ENCODE measurements at regions not wholly inside any gene's neighbourhood (a gene's known extent, or its start where the extent isn't known, plus 50 kb on each side); places are given as distances from the start of the nearest gene placed in this dataset.
"Not testable (repeated sequence)": the region's sequence is repeated elsewhere in the genome, so short reads cannot be mapped to it uniquely, and the experiment has no call there.

GRCh38 chr3:154852998-154853397 lies 227.1 kb upstream of the MME start:
- H3K4me3 ChIP-seq (ENCODE audit: low read length); H3K27ac ChIP-seq (ENCODE audit: low read length); H3K27me3 ChIP-seq (ENCODE audit: control insufficient read depth, insufficient read depth, low read length); H3K36me3 ChIP-seq (ENCODE audit: control insufficient read depth, low read depth, low read length); H3K4me1 ChIP-seq (ENCODE audit: control insufficient read depth, low read depth, low read length); H3K9ac ChIP-seq (ENCODE audit: low read length); H3K9me3 ChIP-seq (ENCODE audit: control insufficient read depth, low read depth, low read length): not testable (repeated sequence)

- Histone ChIP-seq H3K27me3 (ENCODE audit: control insufficient read depth, insufficient read depth, low read length) (no peaks in the 10 kb centered on the region), H3K36me3 (ENCODE audit: control insufficient read depth, low read depth, low read length) (no peaks in the 10 kb centered on the region), H3K27ac (ENCODE audit: low read length) (no peak overlapping the region), H3K4me3 (ENCODE audit: low read length) (no peak overlapping the region), H3K4me1 (ENCODE audit: control insufficient read depth, low read depth, low read length) (no peaks in the 10 kb centered on the region), H3K9me3 (ENCODE audit: control insufficient read depth, low read depth, low read length) (no peaks in the 10 kb centered on the region), H3K9ac (ENCODE audit: low read length) (no peak overlapping the region)
Observed at GRCh38 chr3:154852515-154852914, 227.6 kb upstream of the MME start.

- Histone ChIP-seq H3K27me3 (ENCODE audit: control insufficient read depth, insufficient read depth, low read length) (no peaks in the 10 kb centered on the region), H3K9me3 (ENCODE audit: control insufficient read depth, low read depth, low read length) (no peaks in the 10 kb centered on the region), H3K36me3 (ENCODE audit: control insufficient read depth, low read depth, low read length) (no peaks in the 10 kb centered on the region), H3K4me1 (ENCODE audit: control insufficient read depth, low read depth, low read length) (no peaks in the 10 kb centered on the region), H3K9ac (ENCODE audit: low read length) (no peak overlapping the region), H3K4me3 (ENCODE audit: low read length) (no peak overlapping the region), H3K27ac (ENCODE audit: low read length) (no peak overlapping the region)
Observed at GRCh38 chr3:154851644-154852043, 228.5 kb upstream of the MME start.

- H3K27ac ChIP-seq (ENCODE audit: low read length), result no peak overlapping the region
- no peaks in the 10 kb centered on the region for H3K4me1 ChIP-seq (ENCODE audit: control insufficient read depth, low read depth, low read length)
- H3K27me3 ChIP-seq (ENCODE audit: control insufficient read depth, insufficient read depth, low read length), result no peaks in the 10 kb centered on the region
- no peaks in the 10 kb centered on the region for H3K9me3 ChIP-seq (ENCODE audit: control insufficient read depth, low read depth, low read length)
- no peak overlapping the region for H3K4me3 ChIP-seq (ENCODE audit: low read length)
- H3K36me3 ChIP-seq (ENCODE audit: control insufficient read depth, low read depth, low read length), result no peaks in the 10 kb centered on the region
- no peak overlapping the region for H3K9ac ChIP-seq (ENCODE audit: low read length)
Observed at GRCh38 chr3:154850921-154851320, 229.2 kb upstream of the MME start.

- H3K4me3 ChIP-seq (ENCODE audit: low read length), result no peak overlapping the region
- H3K27me3 ChIP-seq (ENCODE audit: control insufficient read depth, insufficient read depth, low read length), result no peaks in the 10 kb centered on the region
- no peak overlapping the region for H3K9ac ChIP-seq (ENCODE audit: low read length)
- H3K9me3 ChIP-seq (ENCODE audit: control insufficient read depth, low read depth, low read length), result no peaks in the 10 kb centered on the region
- H3K27ac ChIP-seq (ENCODE audit: low read length), result no peak overlapping the region
- no peaks in the 10 kb centered on the region for H3K36me3 ChIP-seq (ENCODE audit: control insufficient read depth, low read depth, low read length)
- H3K4me1 ChIP-seq (ENCODE audit: control insufficient read depth, low read depth, low read length), result no peaks in the 10 kb centered on the region
Observed at GRCh38 chr3:154849408-154849807, 230.7 kb upstream of the MME start.

- no peak overlapping the region for H3K9ac ChIP-seq (ENCODE audit: low read length)
- no peaks in the 10 kb centered on the region for H3K36me3 ChIP-seq (ENCODE audit: control insufficient read depth, low read depth, low read length)
- H3K27me3 ChIP-seq (ENCODE audit: control insufficient read depth, insufficient read depth, low read length), result no peaks in the 10 kb centered on the region
- no peak overlapping the region for H3K4me3 ChIP-seq (ENCODE audit: low read length)
- H3K4me1 ChIP-seq (ENCODE audit: control insufficient read depth, low read depth, low read length), result no peaks in the 10 kb centered on the region
- no peak overlapping the region for H3K27ac ChIP-seq (ENCODE audit: low read length)
- no peaks in the 10 kb centered on the region for H3K9me3 ChIP-seq (ENCODE audit: control insufficient read depth, low read depth, low read length)
Observed at GRCh38 chr3:154844863-154845262, 235.3 kb upstream of the MME start.

- no peaks in the 10 kb centered on the region for H3K27me3 ChIP-seq (ENCODE audit: control insufficient read depth, insufficient read depth, low read length)
- no peak overlapping the region for H3K9ac ChIP-seq (ENCODE audit: low read length)
- H3K4me3 ChIP-seq (ENCODE audit: low read length), result no peak overlapping the region
- H3K27ac ChIP-seq (ENCODE audit: low read length), result no peak overlapping the region
- H3K36me3 ChIP-seq (ENCODE audit: control insufficient read depth, low read depth, low read length), result no peaks in the 10 kb centered on the region
- H3K9me3 ChIP-seq (ENCODE audit: control insufficient read depth, low read depth, low read length), result no peaks in the 10 kb centered on the region
- no peaks in the 10 kb centered on the region for H3K4me1 ChIP-seq (ENCODE audit: control insufficient read depth, low read depth, low read length)
Observed at GRCh38 chr3:154843647-154844046, 236.5 kb upstream of the MME start.

GRCh38 chr3:154842536-154842935 lies 237.6 kb upstream of the MME start:
- no peaks in the 10 kb centered on the region for H3K36me3 ChIP-seq (ENCODE audit: control insufficient read depth, low read depth, low read length)
- H3K27ac ChIP-seq (ENCODE audit: low read length), result no peak overlapping the region
- H3K9me3 ChIP-seq (ENCODE audit: control insufficient read depth, low read depth, low read length), result no peaks in the 10 kb centered on the region
- no peaks in the 10 kb centered on the region for H3K27me3 ChIP-seq (ENCODE audit: control insufficient read depth, insufficient read depth, low read length)
- no peaks in the 10 kb centered on the region for H3K4me1 ChIP-seq (ENCODE audit: control insufficient read depth, low read depth, low read length)
- H3K9ac ChIP-seq (ENCODE audit: low read length), result no peak overlapping the region
- H3K4me3 ChIP-seq (ENCODE audit: low read length), result no peak overlapping the region

- no peaks in the 10 kb centered on the region for H3K27me3 ChIP-seq (ENCODE audit: control insufficient read depth, insufficient read depth, low read length)
- H3K27ac ChIP-seq (ENCODE audit: low read length), result no peak overlapping the region
- H3K36me3 ChIP-seq (ENCODE audit: control insufficient read depth, low read depth, low read length), result no peaks in the 10 kb centered on the region
- H3K4me1 ChIP-seq (ENCODE audit: control insufficient read depth, low read depth, low read length), result no peaks in the 10 kb centered on the region
- no peaks in the 10 kb centered on the region for H3K9me3 ChIP-seq (ENCODE audit: control insufficient read depth, low read depth, low read length)
- H3K9ac ChIP-seq (ENCODE audit: low read length), result no peak overlapping the region
- H3K4me3 ChIP-seq (ENCODE audit: low read length), result no peak overlapping the region
Observed at GRCh38 chr3:154835639-154836038, 244.5 kb upstream of the MME start.

- not testable (repeated sequence) for H3K4me3 ChIP-seq (ENCODE audit: low read length); H3K4me1 ChIP-seq (ENCODE audit: control insufficient read depth, low read depth, low read length); H3K9ac ChIP-seq (ENCODE audit: low read length); H3K9me3 ChIP-seq (ENCODE audit: control insufficient read depth, low read depth, low read length); H3K27ac ChIP-seq (ENCODE audit: low read length); H3K27me3 ChIP-seq (ENCODE audit: control insufficient read depth, insufficient read depth, low read length); H3K36me3 ChIP-seq (ENCODE audit: control insufficient read depth, low read depth, low read length)
Observed at GRCh38 chr3:154834831-154835230, 245.3 kb upstream of the MME start.

GRCh38 chr3:154829929-154830328 lies 250.2 kb upstream of the MME start:
- Histone ChIP-seq H3K4me1 (ENCODE audit: control insufficient read depth, low read depth, low read length) (peaks cover 8% of the 10 kb centered on the region), H3K27me3 (ENCODE audit: control insufficient read depth, insufficient read depth, low read length) (no peaks in the 10 kb centered on the region), H3K4me3 (ENCODE audit: low read length) (no peak overlapping the region), H3K9me3 (ENCODE audit: control insufficient read depth, low read depth, low read length) (peaks cover 2% of the 10 kb centered on the region), H3K9ac (ENCODE audit: low read length) (no peak overlapping the region), H3K27ac (ENCODE audit: low read length) (no peak overlapping the region), H3K36me3 (ENCODE audit: control insufficient read depth, low read depth, low read length) (no peaks in the 10 kb centered on the region)

GRCh38 chr3:154819491-154819890 lies 260.6 kb upstream of the MME start:
- Histone ChIP-seq H3K27me3 (ENCODE audit: control insufficient read depth, insufficient read depth, low read length) (no peaks in the 10 kb centered on the region), H3K36me3 (ENCODE audit: control insufficient read depth, low read depth, low read length) (no peaks in the 10 kb centered on the region), H3K9ac (ENCODE audit: low read length) (no peak overlapping the region), H3K4me3 (ENCODE audit: low read length) (no peak overlapping the region), H3K27ac (ENCODE audit: low read length) (no peak overlapping the region), H3K4me1 (ENCODE audit: control insufficient read depth, low read depth, low read length) (no peaks in the 10 kb centered on the region), H3K9me3 (ENCODE audit: control insufficient read depth, low read depth, low read length) (no peaks in the 10 kb centered on the region)

Measured in iPS-18a (cell line).